Left renal pelvis (tissue), 4 donors: ENCODE measurements at regions not wholly inside any gene's neighbourhood (a gene's known extent, or its start where the extent isn't known, plus 50 kb on each side); places are given as distances from the start of the nearest gene placed in this dataset.

Experiments used
- DNase-seq, 4 donors: peaks; one replicate each; pipeline ENCODE4 v3.0.0-alpha.2; 2013; ENCODE audit warnings: low read depth in 4 of 4, low spot score in 3 of 4

- DNase-seq = no peak
Measured at GRCh38 chr4:124529131-124529530, 183.4 kb downstream of the ANKRD50 start.

- DNase-seq = no peak
Measured at GRCh38 chr4:124530464-124531077, 182.0 kb downstream of the ANKRD50 start.

GRCh38 chr4:124534131-124534530 is 178.4 kb downstream of the ANKRD50 start:
- no peak for DNase-seq

- DNase-seq = no peak
Measured at GRCh38 chr4:124535003-124535402, 177.5 kb downstream of the ANKRD50 start.

- no peak for DNase-seq
Measured at GRCh38 chr4:124536946-124537345, 175.6 kb downstream of the ANKRD50 start.

GRCh38 chr4:124537971-124538370 is 174.6 kb downstream of the ANKRD50 start:
- no peak for DNase-seq

- no peak for DNase-seq
Measured at GRCh38 chr4:124540014-124540413, 172.5 kb downstream of the ANKRD50 start.

- no peak for DNase-seq
Measured at GRCh38 chr4:124541652-124542420, 170.7 kb downstream of the ANKRD50 start.

- DNase-seq = no peak
Measured at GRCh38 chr4:124555959-124556358, 156.6 kb downstream of the ANKRD50 start.

GRCh38 chr4:124564121-124564520 is 148.4 kb downstream of the ANKRD50 start:
- DNase-seq = no peak

GRCh38 chr4:124565371-124565770 is 147.2 kb downstream of the ANKRD50 start:
- no peak for DNase-seq

- no peak for DNase-seq
Measured at GRCh38 chr4:124566030-124566429, 146.5 kb downstream of the ANKRD50 start.

- no peak for DNase-seq
Measured at GRCh38 chr4:124573056-124573455, 139.5 kb downstream of the ANKRD50 start.

- no peak for DNase-seq
Measured at GRCh38 chr4:124579896-124580295, 132.6 kb downstream of the ANKRD50 start.

GRCh38 chr4:124583797-124584196 is 128.7 kb downstream of the ANKRD50 start:
- no peak for DNase-seq

GRCh38 chr4:124589786-124590185 is 122.7 kb downstream of the ANKRD50 start:
- DNase-seq = no peak

- no peak for DNase-seq
Measured at GRCh38 chr4:124590480-124590879, 122.1 kb downstream of the ANKRD50 start.

- DNase-seq = peak in 1 of 4 donors; percentile 3
Measured at GRCh38 chr4:124591637-124592036, 120.9 kb downstream of the ANKRD50 start.

GRCh38 chr4:124593494-124593893 is 119.0 kb downstream of the ANKRD50 start:
- DNase-seq = no peak

- DNase-seq = no peak
Measured at GRCh38 chr4:124594945-124595344, 117.6 kb downstream of the ANKRD50 start.

GRCh38 chr4:124596816-124597215 is 115.7 kb downstream of the ANKRD50 start:
- no peak for DNase-seq

- DNase-seq = no peak
Measured at GRCh38 chr4:124610211-124610610, 102.3 kb downstream of the ANKRD50 start.
